ENCODE measurements at regions not wholly inside any gene's neighbourhood (a gene's known extent, or its start where the extent isn't known, plus 50 kb on each side); places are given as distances from the start of the nearest gene placed in this dataset.

GRCh38 chr2:215883799-215884198 is 129.6 kb downstream of the MREG start:
- no peaks in the 10 kb centered on the region for H3K4me1 ChIP-seq (ENCODE audit: control insufficient read depth in 2 of 2, insufficient read depth in 2 of 2, low read length in 2 of 2)
- no peak overlapping the region for H3K4me3 ChIP-seq (ENCODE audit: control extremely low read depth in 1 of 5, extremely low read depth in 1 of 5, insufficient read depth in 1 of 5, low read depth in 2 of 5, low read length in 4 of 5)
- H3K9ac ChIP-seq (ENCODE audit: low read length) = no peak overlapping the region
- peaks cover 0 to 4% (median under 1%) of the 10 kb centered on the region in 4 experiments for H3K27me3 ChIP-seq (replicated peaks in 1 of 4; ENCODE audit: control extremely low read depth in 1 of 4, control insufficient read depth in 3 of 4, insufficient read depth in 4 of 4, low read length in 3 of 4)
- ChIA-PET CTCF (no interaction called here), POLR2A (no interaction called here)
- no peak overlapping the region for H3K4me2 ChIP-seq (replicated peaks; ENCODE audit: low read depth, low read length, poor library complexity, severe bottlenecking)
- H3K27ac Mint-ChIP-seq = no peak overlapping the region
- intact Hi-C loops (cut with micrococcal nuclease) = no loop called here
- no peak overlapping the region for H3K27ac ChIP-seq (ENCODE audit: low read length in 2 of 2)
- no peak for TF ChIP-seq CTCF (IDR thresholded peaks at IDR 0.05)
- TF ChIP-seq EZH2 (IDR thresholded peaks at IDR 0.05; ENCODE audit: borderline replicate concordance, insufficient read depth, low read depth, low read length, poor library complexity, severe bottlenecking) = no peak
- no peak for DNase-seq
- peaks cover 34% of the 10 kb centered on the region for H3K27me3 Mint-ChIP-seq
- no peaks in the 10 kb centered on the region for H3K4me1 Mint-ChIP-seq
- H2AFZ ChIP-seq (ENCODE audit: insufficient read depth, low read depth, low read length, poor library complexity, severe bottlenecking) = no peak overlapping the region
- H3K36me3 ChIP-seq (replicated peaks in 1 of 2; ENCODE audit: control extremely low read depth in 1 of 2, control insufficient read depth in 1 of 2, extremely low read depth in 1 of 2, insufficient read depth in 2 of 2, low read length in 1 of 2) = no peaks in the 10 kb centered on the region
- no peaks in the 10 kb centered on the region for H4K20me1 ChIP-seq (ENCODE audit: control insufficient read depth, insufficient read depth, low read length, poor library complexity, severe bottlenecking)
- no peaks in the 10 kb centered on the region for H3K9me3 Mint-ChIP-seq (ENCODE audit: insufficient read depth)
- no peaks in the 10 kb centered on the region for H3K79me2 ChIP-seq (ENCODE audit: control insufficient read depth, insufficient read depth, low read length)
- H3K4me3 Mint-ChIP-seq = no peak overlapping the region
- no peaks in the 10 kb centered on the region for H3K9me3 ChIP-seq (ENCODE audit: control extremely low read depth in 1 of 3, control insufficient read depth in 2 of 3, insufficient read depth in 1 of 3, low read length in 2 of 3)
- no peak for ATAC-seq (ENCODE audit: low read depth)

- WGBS (ENCODE audit: insufficient coverage) = no CpG with 5 or more reads among the region's 2 CpGs
- Histone ChIP-seq H3K9ac (ENCODE audit: low read length) (no peak overlapping the region), H3K4me3 (ENCODE audit: control extremely low read depth in 1 of 5, extremely low read depth in 1 of 5, insufficient read depth in 1 of 5, low read depth in 2 of 5, low read length in 4 of 5) (no peak overlapping the region), H3K27me3 (replicated peaks in 1 of 4; ENCODE audit: control extremely low read depth in 1 of 4, control insufficient read depth in 3 of 4, insufficient read depth in 4 of 4, low read length in 3 of 4) (peaks cover 0 to 4% (median under 1%) of the 10 kb centered on the region in 4 experiments), H3K36me3 (replicated peaks in 1 of 2; ENCODE audit: control extremely low read depth in 1 of 2, control insufficient read depth in 1 of 2, extremely low read depth in 1 of 2, insufficient read depth in 2 of 2, low read length in 1 of 2) (no peaks in the 10 kb centered on the region), H3K4me2 (replicated peaks; ENCODE audit: low read depth, low read length, poor library complexity, severe bottlenecking) (no peak overlapping the region), H4K20me1 (ENCODE audit: control insufficient read depth, insufficient read depth, low read length, poor library complexity, severe bottlenecking) (no peaks in the 10 kb centered on the region), H3K79me2 (ENCODE audit: control insufficient read depth, insufficient read depth, low read length) (no peaks in the 10 kb centered on the region), H3K9me3 (ENCODE audit: control extremely low read depth in 1 of 3, control insufficient read depth in 2 of 3, insufficient read depth in 1 of 3, low read length in 2 of 3) (no peaks in the 10 kb centered on the region), H2AFZ (ENCODE audit: insufficient read depth, low read depth, low read length, poor library complexity, severe bottlenecking) (no peak overlapping the region), H3K27ac (ENCODE audit: low read length in 2 of 2) (no peak overlapping the region), H3K4me1 (ENCODE audit: control insufficient read depth in 2 of 2, insufficient read depth in 2 of 2, low read length in 2 of 2) (no peaks in the 10 kb centered on the region)
- no peak for ATAC-seq (ENCODE audit: low read depth)
- H3K27ac Mint-ChIP-seq = no peak overlapping the region
- no peak for DNase-seq
- ChIA-PET CTCF (no interaction called here), POLR2A (no interaction called here)
- H3K27me3 Mint-ChIP-seq = peaks cover 38% of the 10 kb centered on the region
- no peaks in the 10 kb centered on the region for H3K4me1 Mint-ChIP-seq
- TF ChIP-seq CTCF (IDR thresholded peaks at IDR 0.05) (no peak), EZH2 (IDR thresholded peaks at IDR 0.05; ENCODE audit: borderline replicate concordance, insufficient read depth, low read depth, low read length, poor library complexity, severe bottlenecking) (no peak)
- no peaks in the 10 kb centered on the region for H3K9me3 Mint-ChIP-seq (ENCODE audit: insufficient read depth)
- no peak overlapping the region for H3K4me3 Mint-ChIP-seq
- intact Hi-C loops (cut with micrococcal nuclease) = no loop called here
Measured at GRCh38 chr2:215882689-215883088, 130.7 kb downstream of the MREG start.
